ENCODE measurements at regions not wholly inside any gene's neighbourhood (a gene's known extent, or its start where the extent isn't known, plus 50 kb on each side); places are given as distances from the start of the nearest gene placed in this dataset.

GRCh38 chr20:11556410-11556809, 361.3 kb upstream of the BTBD3 start:
- H3K4me3 ChIP-seq: no peak overlapping the region
- H3K27me3 ChIP-seq: no peaks in the 10 kb centered on the region
- no peak for TF ChIP-seq CTCF (IDR thresholded peaks at IDR 0.05)
- H3K36me3 ChIP-seq: no peaks in the 10 kb centered on the region
- DNase-seq (ENCODE audit: low spot score): no peak
- H3K27ac ChIP-seq: no peak overlapping the region
- H3K9me3 ChIP-seq: no peaks in the 10 kb centered on the region
- H3K4me1 ChIP-seq: no peaks in the 10 kb centered on the region

- no peak for TF ChIP-seq CTCF (IDR thresholded peaks at IDR 0.05)
- no peaks in the 10 kb centered on the region for H3K36me3 ChIP-seq
These were observed 353.2 kb upstream of the BTBD3 start for GRCh38 chr20:11564491-11564890.

GRCh38 chr20:11569163-11569562, 348.5 kb upstream of the BTBD3 start:
- Histone ChIP-seq H3K4me1 (no peaks in the 10 kb centered on the region), H3K27me3 (no peaks in the 10 kb centered on the region), H3K27ac (no peak overlapping the region), H3K36me3 (no peaks in the 10 kb centered on the region), H3K9me3 (no peaks in the 10 kb centered on the region), H3K4me3 (no peak overlapping the region)
- no peak for DNase-seq (ENCODE audit: low spot score)
- TF ChIP-seq CTCF (IDR thresholded peaks at IDR 0.05): no peak

More at GRCh38 chr20:11564491-11564890, 353.2 kb upstream of the BTBD3 start:
- no peak overlapping the region for H3K27ac ChIP-seq
- no peaks in the 10 kb centered on the region for H3K4me1 ChIP-seq
- no peaks in the 10 kb centered on the region for H3K27me3 ChIP-seq
- no peak for DNase-seq (ENCODE audit: low spot score)
- no peak overlapping the region for H3K4me3 ChIP-seq
- no peaks in the 10 kb centered on the region for H3K9me3 ChIP-seq

GRCh38 chr20:11573507-11573906, 344.2 kb upstream of the BTBD3 start:
- no peak for TF ChIP-seq CTCF (IDR thresholded peaks at IDR 0.05)
- DNase-seq (ENCODE audit: low spot score): no peak
- no peaks in the 10 kb centered on the region for H3K36me3 ChIP-seq
- no peak overlapping the region for H3K27ac ChIP-seq
- H3K4me1 ChIP-seq: no peaks in the 10 kb centered on the region
- no peak overlapping the region for H3K4me3 ChIP-seq
- no peaks in the 10 kb centered on the region for H3K27me3 ChIP-seq
- H3K9me3 ChIP-seq: no peaks in the 10 kb centered on the region

- no peak for TF ChIP-seq CTCF (IDR thresholded peaks at IDR 0.05)
- DNase-seq (ENCODE audit: low spot score): no peak
- Histone ChIP-seq H3K27ac (no peak overlapping the region), H3K36me3 (no peaks in the 10 kb centered on the region), H3K4me1 (no peaks in the 10 kb centered on the region), H3K27me3 (no peaks in the 10 kb centered on the region), H3K9me3 (no peaks in the 10 kb centered on the region), H3K4me3 (no peak overlapping the region)
These were observed 336.4 kb upstream of the BTBD3 start for GRCh38 chr20:11581271-11581670.

GRCh38 chr20:11582060-11582459, 335.6 kb upstream of the BTBD3 start:
- no peak for TF ChIP-seq CTCF (IDR thresholded peaks at IDR 0.05)
- H3K27ac ChIP-seq: no peak overlapping the region
- no peaks in the 10 kb centered on the region for H3K9me3 ChIP-seq
- H3K27me3 ChIP-seq: no peaks in the 10 kb centered on the region
- no peak for DNase-seq (ENCODE audit: low spot score)
- H3K4me1 ChIP-seq: no peaks in the 10 kb centered on the region
- H3K36me3 ChIP-seq: no peaks in the 10 kb centered on the region
- no peak overlapping the region for H3K4me3 ChIP-seq

Data from right atrium auricular region (tissue), 2 donors.